Hepatocyte (in vitro differentiated cells): ENCODE measurements at regions not wholly inside any gene's neighbourhood (a gene's known extent, or its start where the extent isn't known, plus 50 kb on each side); places are given as distances from the start of the nearest gene placed in this dataset.

ENCODE experiments used
- DNase-seq: peaks from one replicate; pipeline ENCODE4 v3.0.0-alpha.2; 2016; ENCODE audit warnings: low spot score
- H2AFZ ChIP-seq: fragments of 200-600 bp; sonication (generic); 2 replicates; pipeline ENCODE4 v1.6.0; 2016; ENCODE audit warnings: antibody characterized with exemption, mild to moderate bottlenecking
- H3K27ac ChIP-seq: fragments of 200-600 bp; sonication (generic); 2 replicates; pipeline ENCODE4 v1.5.1; 2016; ENCODE audit warnings: mild to moderate bottlenecking
- H3K27me3 ChIP-seq: fragments of 200-600 bp; sonication (generic); 2 replicates; pipeline ENCODE4 v1.6.1; 2016
- H3K36me3 ChIP-seq: fragments of 200-600 bp; sonication (generic); replicated peaks from 2 replicates; pipeline ENCODE4 v1.5.1; 2016; ENCODE audit warnings: low read depth; ENCODE audit not compliant: insufficient read depth
- H3K4me1 ChIP-seq: fragments of 200-600 bp; sonication (generic); 2 replicates; pipeline ENCODE4 v1.5.1; 2016; ENCODE audit warnings: mild to moderate bottlenecking, moderate library complexity; ENCODE audit not compliant: insufficient read depth
- H3K4me2 ChIP-seq: fragments of 200-600 bp; sonication (generic); 2 replicates; pipeline ENCODE4 v1.6.0; 2016
- H3K4me3 ChIP-seq: fragments of 200-600 bp; sonication (generic); 2 replicates; pipeline ENCODE4 v1.5.1; 2016; ENCODE audit warnings: mild to moderate bottlenecking
- H3K79me2 ChIP-seq: fragments of 200-600 bp; sonication (generic); 2 replicates; pipeline ENCODE4 v1.6.0; 2017; ENCODE audit warnings: mild to moderate bottlenecking
- H3K9me2 ChIP-seq: fragments of 200-600 bp; sonication (generic); replicated peaks from 2 replicates; pipeline ENCODE4 v1.6.0; 2017; ENCODE audit warnings: mild to moderate bottlenecking; ENCODE audit not compliant: insufficient read depth
- H3K9me3 ChIP-seq: fragments of 200-600 bp; sonication (generic); 2 replicates; pipeline ENCODE4 v1.5.1; 2016; ENCODE audit warnings: low read depth, mild to moderate bottlenecking
- H4K20me1 ChIP-seq: fragments of 200-600 bp; sonication (generic); 2 replicates; pipeline ENCODE4 v1.6.0; 2016; ENCODE audit warnings: mild to moderate bottlenecking; ENCODE audit not compliant: insufficient read depth, poor library complexity, severe bottlenecking
- CTCF ChIP-seq: fragments of 200-600 bp; sonication (generic); IDR thresholded peaks from 2 replicates; pipeline ENCODE4 v1.5.1; 2016; ENCODE audit warnings: antibody characterized with exemption, mild to moderate bottlenecking; ENCODE audit not compliant: poor library complexity
- EZH2 ChIP-seq: fragments of 200-600 bp; sonication (generic); IDR thresholded peaks from 2 replicates; pipeline ENCODE4 v1.6.1; 2016; ENCODE audit warnings: antibody characterized with exemption, mild to moderate bottlenecking, borderline replicate concordance
- EZH2phosphoT487 ChIP-seq: fragments of 200-600 bp; sonication (generic); IDR thresholded peaks from one replicate; pipeline ENCODE4 v1.6.1; 2018; ENCODE audit warnings: antibody characterized with exemption, mild to moderate bottlenecking, low read depth, moderate library complexity; ENCODE audit not compliant: unreplicated experiment, severe bottlenecking
- WGBS: methylation state at CpG from one replicate; pipeline ENCODE4 v1.1.6; 2016; ENCODE audit warnings: low lambda C conversion rate; ENCODE audit errors: missing lambda C conversion rate; 5-methylcytosine and 5-hydroxymethylcytosine counted together

DNA sequence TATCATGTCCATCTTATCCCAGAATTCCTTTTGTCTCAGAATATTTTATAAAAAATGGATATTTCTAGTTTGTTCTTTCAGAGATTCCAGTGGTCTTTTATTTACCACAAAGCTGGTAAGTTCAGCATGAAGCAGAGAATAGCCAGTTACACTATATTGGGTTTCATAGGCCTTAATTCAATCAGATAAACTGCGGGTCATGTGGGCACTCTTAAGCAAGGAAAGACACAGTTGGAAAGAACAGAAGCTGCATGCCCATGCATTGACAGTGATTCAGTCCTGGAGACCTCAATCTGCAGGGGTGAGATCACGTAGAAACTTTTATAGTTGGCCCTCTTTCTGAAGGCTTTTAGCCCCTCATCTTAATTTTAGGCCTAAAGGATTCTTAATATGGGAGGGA, 281.3 kb upstream of the IGFBP3 start:
- Histone ChIP-seq H3K79me2 (no peaks in the 10 kb centered on the region), H4K20me1 (no peaks in the 10 kb centered on the region), H3K4me3 (no peak overlapping the region), H3K36me3 (no peaks in the 10 kb centered on the region), H3K27ac (no peak overlapping the region), H3K9me2 (no peaks in the 10 kb centered on the region), H3K9me3 (no peaks in the 10 kb centered on the region), H3K4me2 (no peak overlapping the region), H2AFZ (no peak overlapping the region), H3K4me1 (peaks cover 4% of the 10 kb centered on the region), H3K27me3 (no peaks in the 10 kb centered on the region)
- WGBS: 78% methylated on average over 2 of the region's 2 CpGs
- no peak for TF ChIP-seq CTCF
- TF ChIP-seq EZH2phosphoT487: no peak
- TF ChIP-seq EZH2: no peak
- DNase-seq: no peak

DNA sequence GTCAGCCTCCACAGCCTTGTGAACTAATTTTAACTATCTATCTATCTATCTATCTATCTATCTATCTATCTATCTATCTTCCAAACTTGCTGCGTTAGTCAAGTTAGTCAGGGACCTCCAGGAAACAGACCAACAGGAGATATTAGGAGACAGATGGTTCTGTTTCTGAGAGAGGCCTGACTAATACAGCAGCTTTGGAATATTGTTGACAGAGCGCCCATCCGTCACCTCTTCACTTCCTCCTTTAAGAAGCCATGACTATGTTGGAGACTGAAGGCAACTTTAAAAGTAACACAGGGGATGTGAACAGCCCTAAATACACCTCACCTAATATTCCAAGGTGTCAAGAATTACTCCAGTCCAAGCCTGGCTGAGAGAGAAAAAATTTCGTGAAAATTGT, 280.9 kb upstream of the IGFBP3 start:
- Histone ChIP-seq H3K27me3 (no peaks in the 10 kb centered on the region), H3K9me2 (no peaks in the 10 kb centered on the region), H3K4me2 (no peak overlapping the region), H3K4me1 (peaks cover 4% of the 10 kb centered on the region), H3K79me2 (no peaks in the 10 kb centered on the region), H2AFZ (no peak overlapping the region), H3K4me3 (no peak overlapping the region), H4K20me1 (no peaks in the 10 kb centered on the region), H3K36me3 (no peaks in the 10 kb centered on the region), H3K27ac (no peak overlapping the region), H3K9me3 (no peaks in the 10 kb centered on the region)
- TF ChIP-seq CTCF (no peak), EZH2phosphoT487 (no peak), EZH2 (no peak)
- DNase-seq: no peak
- WGBS: 92% methylated on average over 4 of the region's 4 CpGs

DNA sequence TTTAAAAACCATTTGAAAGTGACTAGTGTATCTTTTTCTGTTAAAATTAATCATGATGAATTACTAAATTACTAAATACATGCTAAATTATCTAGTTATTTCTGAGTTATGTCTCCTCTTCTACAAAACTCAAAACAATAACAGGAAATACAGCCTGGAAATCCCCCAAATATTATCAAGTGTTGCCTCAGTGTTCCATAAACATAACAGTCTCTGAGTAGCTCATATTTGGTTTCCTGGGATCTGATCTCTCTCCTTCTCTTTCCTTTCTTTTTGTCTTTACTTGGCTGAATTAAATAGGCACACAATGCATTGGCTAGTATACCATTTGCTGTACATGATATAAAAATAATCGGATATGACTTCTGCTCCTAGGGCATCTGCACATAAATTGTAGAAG, 277.6 kb upstream of the IGFBP3 start:
- H3K27ac ChIP-seq: no peak overlapping the region
- H3K36me3 ChIP-seq: no peaks in the 10 kb centered on the region
- no peaks in the 10 kb centered on the region for H3K27me3 ChIP-seq
- TF ChIP-seq CTCF (no peak), EZH2 (no peak), EZH2phosphoT487 (no peak)
- H3K9me3 ChIP-seq: no peaks in the 10 kb centered on the region
- no peak overlapping the region for H2AFZ ChIP-seq
- no peaks in the 10 kb centered on the region for H3K79me2 ChIP-seq
- WGBS: 100% methylated on average over 1 of the region's 1 CpG
- no peak overlapping the region for H3K4me2 ChIP-seq
- H4K20me1 ChIP-seq: no peaks in the 10 kb centered on the region
- H3K4me3 ChIP-seq: no peak overlapping the region
- no peaks in the 10 kb centered on the region for H3K4me1 ChIP-seq
- H3K9me2 ChIP-seq: no peaks in the 10 kb centered on the region
- no peak for DNase-seq

GRCh38 chr7:46197785-46198540, 276.9 kb upstream of the IGFBP3 start:
- no peaks in the 10 kb centered on the region for H3K4me1 ChIP-seq
- TF ChIP-seq EZH2phosphoT487: no peak
- no peak for TF ChIP-seq EZH2
- TF ChIP-seq CTCF: no peak
- H4K20me1 ChIP-seq: no peaks in the 10 kb centered on the region
- H2AFZ ChIP-seq: no peak overlapping the region
- no peaks in the 10 kb centered on the region for H3K36me3 ChIP-seq
- no peak for DNase-seq
- no peaks in the 10 kb centered on the region for H3K79me2 ChIP-seq
- no peak overlapping the region for H3K4me3 ChIP-seq
- H3K9me3 ChIP-seq: no peaks in the 10 kb centered on the region
- no peaks in the 10 kb centered on the region for H3K27me3 ChIP-seq
- no peaks in the 10 kb centered on the region for H3K9me2 ChIP-seq
- 94% methylated on average over 7 of the region's 7 CpGs for WGBS
- H3K27ac ChIP-seq: no peak overlapping the region
- no peak overlapping the region for H3K4me2 ChIP-seq
